ENCODE measurements at regions not wholly inside any gene's neighbourhood (a gene's known extent, or its start where the extent isn't known, plus 50 kb on each side); places are given as distances from the start of the nearest gene placed in this dataset.

GRCh38 chr6:27135087-27135657 is 112.3 kb upstream of the PRSS16 start:
- TF ChIP-seq POLR2A (IDR thresholded peaks at IDR 0.05; ENCODE audit: low read depth, low read length), result no peak
- TF ChIP-seq POLR2AphosphoS5 (IDR thresholded peaks at IDR 0.05; ENCODE audit: low read depth, low read length), result no peak
- TF ChIP-seq TAF1 (IDR thresholded peaks at IDR 0.05; ENCODE audit: borderline replicate concordance, low read depth, low read length), result no peak

All from GM12892 (cell line).